Neural cell (in vitro differentiated cells): ENCODE measurements at regions not wholly inside any gene's neighbourhood (a gene's known extent, or its start where the extent isn't known, plus 50 kb on each side); places are given as distances from the start of the nearest gene placed in this dataset.

Source experiments
- H2AFZ ChIP-seq: fragments of 200-600, 300-800 bp; sonication (generic), shearing (Covaris generic); 2 replicates; pipeline ENCODE4 v1.6.0; 2014; ENCODE audit warnings: low read depth, mild to moderate bottlenecking, antibody characterized with exemption, low read length, moderate library complexity
- H3F3A ChIP-seq: fragments of 200-600 bp; shearing (Covaris generic); 2 replicates; pipeline ENCODE4 v1.6.1; 2016; ENCODE audit warnings: mild to moderate bottlenecking, moderate library complexity, mixed read lengths, antibody characterized with exemption, low read length; ENCODE audit not compliant: insufficient read depth, poor library complexity, severe bottlenecking
- H3K27ac ChIP-seq: fragments of 200-600, 300-800 bp; sonication (generic), shearing (Covaris generic); 2 replicates; pipeline ENCODE4 v1.5.1; 2014; ENCODE audit warnings: mild to moderate bottlenecking, low read length, moderate library complexity
- H3K27me3 ChIP-seq: fragments of 300-800, 200-600 bp; sonication (generic), shearing (Covaris generic); 2 replicates; pipeline ENCODE4 v1.6.0; 2014; ENCODE audit warnings: mild to moderate bottlenecking, low read depth, low read length, moderate library complexity; ENCODE audit not compliant: insufficient read depth
- H3K36me3 ChIP-seq: fragments of 300-800, 200-600 bp; sonication (generic), shearing (Covaris generic); 2 replicates; pipeline ENCODE4 v1.5.1; 2014; ENCODE audit warnings: mild to moderate bottlenecking, antibody characterized with exemption, low read length, moderate library complexity; ENCODE audit not compliant: insufficient read depth
- H3K4me2 ChIP-seq: fragments of 300-800, 200-600 bp; sonication (generic), shearing (Covaris generic); 2 replicates; pipeline ENCODE4 v1.6.0; 2014; ENCODE audit warnings: mild to moderate bottlenecking, low read length
- H3K4me3 ChIP-seq: fragments of 300-800, 200-600 bp; sonication (generic), shearing (Covaris generic); 2 replicates; pipeline ENCODE4 v1.5.1; 2014; ENCODE audit warnings: mild to moderate bottlenecking, low read length, moderate library complexity
- H3K79me2 ChIP-seq: fragments of 200-600 bp; shearing (Covaris generic); replicated peaks from 2 replicates; pipeline ENCODE4 v1.6.0; 2014; ENCODE audit warnings: mild to moderate bottlenecking, low read length, moderate library complexity; ENCODE audit not compliant: insufficient read depth
- H3K9ac ChIP-seq: fragments of 300-800, 200-600 bp; sonication (generic), shearing (Covaris generic); 2 replicates; pipeline ENCODE4 v1.6.1; 2016; ENCODE audit warnings: mild to moderate bottlenecking, low read length, mixed read lengths
- H3K9me2 ChIP-seq: fragments of 200-600 bp; shearing (Covaris generic); 2 replicates; pipeline ENCODE4 v1.6.1; 2016; ENCODE audit warnings: mild to moderate bottlenecking, low read length, mixed read lengths; ENCODE audit not compliant: insufficient read depth
- H3K9me3 ChIP-seq: fragments of 200-600, 300-800 bp; sonication (generic), shearing (Covaris generic); 2 replicates; pipeline ENCODE4 v1.6.1; 2016; ENCODE audit warnings: mild to moderate bottlenecking, mixed run types, low read length, moderate library complexity, mixed read lengths
- H4K20me1 ChIP-seq: fragments of 200-600 bp; shearing (Covaris generic); 2 replicates; pipeline ENCODE4 v1.6.1; 2016; ENCODE audit warnings: mild to moderate bottlenecking, mixed run types; ENCODE audit not compliant: insufficient read depth
- CTCF ChIP-seq: fragments of 450-650 bp; IDR thresholded peaks from 2 replicates; pipeline ENCODE4 v1.5.1; 2014; ENCODE audit warnings: antibody characterized with exemption, mild to moderate bottlenecking, moderate library complexity; ENCODE audit not compliant: poor library complexity, severe bottlenecking
- EP300 ChIP-seq: fragments of 450-650 bp; conservative IDR thresholded peaks from 2 replicates; pipeline ENCODE4 v1.6.1; 2014; ENCODE audit warnings: antibody characterized with exemption, mild to moderate bottlenecking, moderate library complexity; ENCODE audit not compliant: poor library complexity, severe bottlenecking
- EZH2 ChIP-seq: fragments of 200-600, 300-800 bp; shearing (Covaris generic), sonication (generic); IDR thresholded peaks from 2 replicates; pipeline ENCODE4 v1.6.1; 2014; ENCODE audit warnings: antibody characterized with exemption, low read length, borderline replicate concordance, mild to moderate bottlenecking; ENCODE audit not compliant: insufficient read depth, poor library complexity, severe bottlenecking
- MXI1 ChIP-seq: fragments of 450-650 bp; conservative IDR thresholded peaks from 2 replicates; pipeline ENCODE4 v1.6.1; 2014; ENCODE audit warnings: antibody characterized with exemption, mild to moderate bottlenecking; ENCODE audit not compliant: poor library complexity, severe bottlenecking
- POLR2AphosphoS5 ChIP-seq: IDR thresholded peaks from 2 replicates; pipeline ENCODE4 v1.6.1; 2012
- RAD21 ChIP-seq: fragments of 450-650 bp; conservative IDR thresholded peaks from 2 replicates; pipeline ENCODE4 v1.6.1; 2014; ENCODE audit warnings: antibody characterized with exemption, mild to moderate bottlenecking, moderate library complexity
- REST ChIP-seq: IDR thresholded peaks from 2 replicates; pipeline ENCODE4 v1.6.1; 2012; ENCODE audit warnings: borderline replicate concordance
- SMC3 ChIP-seq: fragments of 450-650 bp; conservative IDR thresholded peaks from 2 replicates; pipeline ENCODE4 v1.6.1; 2014; ENCODE audit warnings: antibody characterized with exemption, mild to moderate bottlenecking, moderate library complexity; ENCODE audit not compliant: poor library complexity
- TAF1 ChIP-seq: IDR thresholded peaks from 2 replicates; pipeline ENCODE4 v1.6.1; 2012; ENCODE audit warnings: low read depth

DNA sequence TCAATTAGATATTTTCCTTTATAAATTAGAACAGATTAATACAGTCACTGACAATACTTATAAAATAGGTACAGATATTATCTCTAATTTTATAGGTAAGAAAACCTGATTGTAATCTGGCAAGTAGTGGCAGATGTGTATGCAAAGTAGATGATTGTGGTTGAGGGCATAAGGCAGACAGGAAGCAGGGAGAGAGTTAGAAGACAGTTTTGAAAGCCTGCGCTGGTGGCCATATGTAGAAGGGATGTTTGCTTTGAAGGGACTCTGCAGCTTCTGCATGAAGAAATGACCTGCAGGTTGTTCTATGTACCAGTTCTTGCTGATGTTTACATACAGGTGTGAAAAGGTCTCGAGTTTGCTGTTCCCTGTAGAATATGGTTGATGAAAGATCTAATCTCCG, 416.3 kb upstream of the SLIT2 start (continued):
- no peak for TF ChIP-seq REST

- no peak overlapping the region for H3K9ac ChIP-seq
- no peak overlapping the region for H2AFZ ChIP-seq
- no peaks in the 10 kb centered on the region for H3K36me3 ChIP-seq
- H3K4me3 ChIP-seq, result no peak overlapping the region
- no peaks in the 10 kb centered on the region for H3K27me3 ChIP-seq
- H3K9me3 ChIP-seq, result no peaks in the 10 kb centered on the region
- H3K9me2 ChIP-seq, result no peaks in the 10 kb centered on the region
- H3K4me2 ChIP-seq, result no peak overlapping the region
- no peaks in the 10 kb centered on the region for H3K79me2 ChIP-seq
- H4K20me1 ChIP-seq, result no peaks in the 10 kb centered on the region
- no peak overlapping the region for H3K27ac ChIP-seq
- TF ChIP-seq POLR2AphosphoS5 (no peak), MXI1 (no peak), REST (no peak)
- no peaks in the 10 kb centered on the region for H3F3A ChIP-seq
Measured at GRCh38 chr4:19832411-19832810, 419.3 kb upstream of the SLIT2 start.

- TF ChIP-seq TAF1 (no peak), MXI1 (no peak), REST (no peak), RAD21 (no peak), SMC3 (no peak), POLR2AphosphoS5 (no peak), EZH2 (no peak), CTCF (no peak), EP300 (no peak)
- Histone ChIP-seq H3K4me2 (no peak overlapping the region), H3K79me2 (no peaks in the 10 kb centered on the region), H2AFZ (no peak overlapping the region), H3K27ac (no peak overlapping the region), H3K4me3 (no peak overlapping the region), H3K36me3 (no peaks in the 10 kb centered on the region), H3K9ac (no peak overlapping the region), H4K20me1 (no peaks in the 10 kb centered on the region), H3K9me2 (no peaks in the 10 kb centered on the region), H3K9me3 (no peaks in the 10 kb centered on the region), H3K27me3 (no peaks in the 10 kb centered on the region), H3F3A (no peaks in the 10 kb centered on the region)
Measured at GRCh38 chr4:19831644-19832285, 419.9 kb upstream of the SLIT2 start.
